Liver (tissue), 8 donors: ENCODE measurements at regions not wholly inside any gene's neighbourhood (a gene's known extent, or its start where the extent isn't known, plus 50 kb on each side); places are given as distances from the start of the nearest gene placed in this dataset.

Experiments
- DNase-seq: peaks from one replicate; pipeline ENCODE4 v3.0.0-alpha.2; 2017; ENCODE audit warnings: low spot score
- H3K27ac ChIP-seq, 2 donors: one replicate each; pipeline ENCODE4 v1.7.0; 2013; ENCODE audit warnings: inconsistent platforms in 2 of 2, low read length in 2 of 2, control low read depth in 1 of 2, low read depth in 1 of 2, mild to moderate bottlenecking in 1 of 2
- H3K27me3 ChIP-seq, 4 donors: one replicate each; pipeline versions ENCODE4 v1.6.1 to v1.7.0; 2013; ENCODE audit warnings: low read length in 3 of 4, inconsistent platforms in 1 of 4, mild to moderate bottlenecking in 1 of 4, moderate library complexity in 1 of 4; ENCODE audit not compliant: control insufficient read depth in 4 of 4, insufficient read depth in 4 of 4
- H3K36me3 ChIP-seq, 4 donors: one replicate each; pipeline versions ENCODE4 v1.6.1 to v1.7.0; 2013; ENCODE audit warnings: low read length in 3 of 4, mild to moderate bottlenecking in 3 of 4, low read depth in 1 of 4, moderate library complexity in 1 of 4; ENCODE audit not compliant: control insufficient read depth in 4 of 4, insufficient read depth in 3 of 4
- H3K4me1 ChIP-seq, 4 donors: one replicate each; pipeline versions ENCODE4 v1.6.1 to v1.7.0; 2013; ENCODE audit warnings: low read length in 3 of 4, mild to moderate bottlenecking in 3 of 4, moderate library complexity in 1 of 4; ENCODE audit not compliant: control insufficient read depth in 4 of 4, insufficient read depth in 4 of 4
- H3K4me3 ChIP-seq, 3 donors: one replicate each; pipeline versions ENCODE4 v1.6.1 to v1.7.0; 2013; ENCODE audit warnings: low read length in 3 of 3, control low read depth in 1 of 3, low read depth in 1 of 3, mild to moderate bottlenecking in 1 of 3
- H3K9ac ChIP-seq, 2 donors: one replicate each; pipeline ENCODE4 v1.7.0; 2013; ENCODE audit warnings: low read length in 2 of 2, mild to moderate bottlenecking in 2 of 2, moderate library complexity in 2 of 2, control low read depth in 1 of 2, low read depth in 1 of 2
- H3K9me3 ChIP-seq, 4 donors: one replicate each; pipeline versions ENCODE4 v1.6.1 to v1.7.0; 2013; ENCODE audit warnings: low read length in 3 of 4; ENCODE audit not compliant: control insufficient read depth in 4 of 4
- EGR1 ChIP-seq, 2 donors: IDR thresholded peaks; 2 replicates each; pipeline ENCODE4 v1.6.1; 2016 to 2018; ENCODE audit warnings: antibody characterized with exemption in 2 of 2, low read depth in 2 of 2
- FOXA2 ChIP-seq: IDR thresholded peaks from 2 replicates; pipeline ENCODE4 v1.6.1; 2016; ENCODE audit warnings: antibody characterized with exemption
- GABPA ChIP-seq, 2 donors: IDR thresholded peaks in 1 of 2; conservative IDR thresholded peaks in 1 of 2; 2 replicates each; pipeline ENCODE4 v1.6.1; 2016; ENCODE audit warnings: antibody characterized with exemption in 2 of 2, mild to moderate bottlenecking in 1 of 2, moderate library complexity in 1 of 2
- HNF4A ChIP-seq, 2 donors: conservative IDR thresholded peaks; 2 replicates each; pipeline ENCODE4 v1.6.1; 2016; ENCODE audit warnings: antibody characterized with exemption in 2 of 2, mild to moderate bottlenecking in 2 of 2
- HNF4G ChIP-seq: IDR thresholded peaks from 2 replicates; pipeline ENCODE4 v1.6.1; 2016; ENCODE audit warnings: antibody characterized with exemption
- JUND ChIP-seq, 2 donors: IDR thresholded peaks; 2 replicates each; pipeline ENCODE4 v1.6.1; 2016; ENCODE audit warnings: antibody characterized with exemption in 2 of 2
- NR2F2 ChIP-seq: IDR thresholded peaks from 2 replicates; pipeline ENCODE4 v1.6.1; 2016; ENCODE audit warnings: antibody characterized with exemption
- RAD21 ChIP-seq, 2 donors: IDR thresholded peaks; 2 replicates each; pipeline ENCODE4 v1.6.1; 2016; ENCODE audit warnings: antibody characterized with exemption in 2 of 2, mild to moderate bottlenecking in 2 of 2
- RXRA ChIP-seq, 2 donors: IDR thresholded peaks; 2 replicates each; pipeline ENCODE4 v1.6.1; 2017 to 2018; ENCODE audit warnings: antibody characterized with exemption in 2 of 2, mild to moderate bottlenecking in 1 of 2
- SP1 ChIP-seq: IDR thresholded peaks from 2 replicates; pipeline ENCODE4 v1.6.1; 2018; ENCODE audit warnings: antibody characterized with exemption, mild to moderate bottlenecking
- TAF1 ChIP-seq: conservative IDR thresholded peaks from 2 replicates; pipeline ENCODE4 v1.6.1; 2016; ENCODE audit warnings: antibody characterized with exemption, mild to moderate bottlenecking
- YY1 ChIP-seq: IDR thresholded peaks from 2 replicates; pipeline ENCODE4 v1.6.1; 2016; ENCODE audit warnings: antibody characterized with exemption, mild to moderate bottlenecking
- WGBS: extraction: QIAGEN DNeasy Blood & Tissue Kit; methylation state at CpG from one replicate; pipeline ENCODE4 v1.1.7; 2013; 5-methylcytosine and 5-hydroxymethylcytosine counted together
- TF ChIP-seq, protein P1 (sequence below): IDR thresholded peaks from 2 replicates; pipeline ENCODE4 v1.6.1; 2016; ENCODE audit warnings: antibody characterized with exemption
- TF ChIP-seq, protein P2 (sequence below): IDR thresholded peaks from 2 replicates; pipeline ENCODE4 v1.6.1; 2016; ENCODE audit warnings: antibody characterized with exemption
- TF ChIP-seq, protein P3 (sequence below): IDR thresholded peaks from 2 replicates; pipeline ENCODE4 v1.6.1; 2016; ENCODE audit warnings: antibody characterized with exemption
- TF ChIP-seq, protein P4 (sequence below): fragments of 150-350 bp; IDR thresholded peaks from 2 replicates; pipeline ENCODE4 v1.5.1; 2017; ENCODE audit warnings: improper control_type of control experiment, low read depth, low read length; ENCODE audit not compliant: missing input control
- TF ChIP-seq, protein P5 (sequence below): IDR thresholded peaks from 2 replicates; pipeline ENCODE4 v1.6.1; 2016; ENCODE audit warnings: antibody characterized with exemption, mild to moderate bottlenecking
- donor health status: healthy.
- donor health status: healthy.
- donor health status: healthy.
- donor health status: healthy.
- donor health status: healthy.

DNA sequence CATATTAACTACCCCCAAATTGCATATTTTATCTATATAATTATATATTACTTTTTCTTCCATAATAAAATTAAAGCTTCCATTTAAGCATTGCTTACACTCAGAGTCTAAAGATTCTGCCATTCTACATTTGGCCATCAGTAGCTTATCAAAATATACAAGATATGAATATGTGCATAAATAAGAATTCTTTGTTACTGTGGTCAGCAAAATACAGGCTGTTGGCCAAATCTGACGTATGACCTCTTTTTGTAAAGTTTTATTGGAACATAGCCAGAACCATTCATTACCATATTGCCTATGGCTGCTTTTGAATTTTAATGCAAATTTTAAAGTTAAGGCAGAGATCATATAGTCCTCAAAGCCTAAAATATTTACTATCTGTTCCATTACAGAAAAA, 643.9 kb upstream of the VRK2 start:
- WGBS, result 59% methylated on average over 1 of the region's 1 CpG
- H3K27me3 ChIP-seq, result no peaks in the 10 kb centered on the region
- H3K36me3 ChIP-seq, result no peaks in the 10 kb centered on the region
- H3K4me1 ChIP-seq, result no peaks in the 10 kb centered on the region
- DNase-seq, result no peak
- TF ChIP-seq, protein P1, sequence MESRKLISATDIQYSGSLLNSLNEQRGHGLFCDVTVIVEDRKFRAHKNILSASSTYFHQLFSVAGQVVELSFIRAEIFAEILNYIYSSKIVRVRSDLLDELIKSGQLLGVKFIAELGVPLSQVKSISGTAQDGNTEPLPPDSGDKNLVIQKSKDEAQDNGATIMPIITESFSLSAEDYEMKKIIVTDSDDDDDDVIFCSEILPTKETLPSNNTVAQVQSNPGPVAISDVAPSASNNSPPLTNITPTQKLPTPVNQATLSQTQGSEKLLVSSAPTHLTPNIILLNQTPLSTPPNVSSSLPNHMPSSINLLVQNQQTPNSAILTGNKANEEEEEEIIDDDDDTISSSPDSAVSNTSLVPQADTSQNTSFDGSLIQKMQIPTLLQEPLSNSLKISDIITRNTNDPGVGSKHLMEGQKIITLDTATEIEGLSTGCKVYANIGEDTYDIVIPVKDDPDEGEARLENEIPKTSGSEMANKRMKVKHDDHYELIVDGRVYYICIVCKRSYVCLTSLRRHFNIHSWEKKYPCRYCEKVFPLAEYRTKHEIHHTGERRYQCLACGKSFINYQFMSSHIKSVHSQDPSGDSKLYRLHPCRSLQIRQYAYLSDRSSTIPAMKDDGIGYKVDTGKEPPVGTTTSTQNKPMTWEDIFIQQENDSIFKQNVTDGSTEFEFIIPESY, result no peak
- no peak for TF ChIP-seq HNF4G
- no peak for TF ChIP-seq EGR1 (IDR thresholded peaks at IDR 0.05; ENCODE audit: low read depth in 2 of 2)
- no peak for TF ChIP-seq FOXA2
- H3K9me3 ChIP-seq, result peaks cover 0 to 7% (median under 1%) of the 10 kb centered on the region in 4 donors
- H3K4me3 ChIP-seq, result no peak overlapping the region
- H3K27ac ChIP-seq, result no peak overlapping the region
- no peak overlapping the region for H3K9ac ChIP-seq

DNA sequence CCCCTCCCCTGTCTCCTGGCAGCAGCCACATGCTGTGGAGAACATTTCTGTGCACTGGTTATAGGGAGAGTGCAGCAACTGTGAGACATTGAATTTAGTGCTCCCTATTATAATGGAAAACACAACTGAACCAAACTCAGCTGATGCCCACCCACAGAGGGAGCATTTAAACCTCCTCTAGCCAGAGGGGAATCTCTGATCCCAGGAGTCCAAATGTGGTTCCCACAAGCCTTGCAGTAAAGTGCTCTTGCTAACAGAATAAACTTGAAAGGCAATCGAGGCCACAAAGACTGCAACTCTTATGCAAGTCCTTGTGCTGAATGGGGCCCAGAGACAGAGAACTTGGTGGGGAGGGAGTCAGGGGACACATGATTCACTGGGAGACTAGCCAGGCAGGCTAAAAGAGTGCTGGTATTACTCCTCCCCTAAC, 638.8 kb upstream of the VRK2 start:
- no peak for DNase-seq
- Histone ChIP-seq H3K27me3 (no peaks in the 10 kb centered on the region), H3K27ac (no peak overlapping the region), H3K9ac (no peak overlapping the region), H3K4me3 (no peak overlapping the region), H3K36me3 (no peaks in the 10 kb centered on the region), H3K4me1 (no peaks in the 10 kb centered on the region), H3K9me3 (no peaks in the 10 kb centered on the region)
- WGBS, result 47% methylated on average over 1 of the region's 1 CpG
- TF ChIP-seq, protein P2, sequence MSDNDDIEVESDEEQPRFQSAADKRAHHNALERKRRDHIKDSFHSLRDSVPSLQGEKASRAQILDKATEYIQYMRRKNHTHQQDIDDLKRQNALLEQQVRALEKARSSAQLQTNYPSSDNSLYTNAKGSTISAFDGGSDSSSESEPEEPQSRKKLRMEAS, result no peak
- TF ChIP-seq SP1 (no peak), RXRA (IDR thresholded peaks at IDR 0.05) (no peak), YY1 (no peak)
- TF ChIP-seq, protein P3, sequence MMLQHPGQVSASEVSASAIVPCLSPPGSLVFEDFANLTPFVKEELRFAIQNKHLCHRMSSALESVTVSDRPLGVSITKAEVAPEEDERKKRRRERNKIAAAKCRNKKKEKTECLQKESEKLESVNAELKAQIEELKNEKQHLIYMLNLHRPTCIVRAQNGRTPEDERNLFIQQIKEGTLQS, result no peak

DNA sequence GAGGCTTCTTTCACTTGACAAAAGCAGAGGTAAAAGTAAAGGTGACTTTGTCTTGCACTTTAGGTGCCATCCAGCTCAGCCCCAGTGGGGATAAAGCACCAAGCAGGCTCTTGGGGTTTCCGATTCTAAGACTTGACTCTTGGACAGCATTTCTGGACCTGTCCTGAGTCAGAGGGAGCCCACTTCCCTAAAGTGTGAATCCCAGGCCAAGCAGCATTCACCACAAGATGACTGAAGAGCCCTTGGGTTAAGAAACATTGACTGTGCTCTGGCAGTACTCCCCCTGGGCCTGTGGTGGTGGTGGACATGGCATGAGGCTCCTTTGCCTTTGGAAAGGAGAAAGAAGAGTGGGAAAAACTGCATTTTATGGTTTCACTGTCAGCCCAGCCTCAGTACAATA, 638.0 kb upstream of the VRK2 start:
- no peak for DNase-seq
- TF ChIP-seq, protein P4, sequence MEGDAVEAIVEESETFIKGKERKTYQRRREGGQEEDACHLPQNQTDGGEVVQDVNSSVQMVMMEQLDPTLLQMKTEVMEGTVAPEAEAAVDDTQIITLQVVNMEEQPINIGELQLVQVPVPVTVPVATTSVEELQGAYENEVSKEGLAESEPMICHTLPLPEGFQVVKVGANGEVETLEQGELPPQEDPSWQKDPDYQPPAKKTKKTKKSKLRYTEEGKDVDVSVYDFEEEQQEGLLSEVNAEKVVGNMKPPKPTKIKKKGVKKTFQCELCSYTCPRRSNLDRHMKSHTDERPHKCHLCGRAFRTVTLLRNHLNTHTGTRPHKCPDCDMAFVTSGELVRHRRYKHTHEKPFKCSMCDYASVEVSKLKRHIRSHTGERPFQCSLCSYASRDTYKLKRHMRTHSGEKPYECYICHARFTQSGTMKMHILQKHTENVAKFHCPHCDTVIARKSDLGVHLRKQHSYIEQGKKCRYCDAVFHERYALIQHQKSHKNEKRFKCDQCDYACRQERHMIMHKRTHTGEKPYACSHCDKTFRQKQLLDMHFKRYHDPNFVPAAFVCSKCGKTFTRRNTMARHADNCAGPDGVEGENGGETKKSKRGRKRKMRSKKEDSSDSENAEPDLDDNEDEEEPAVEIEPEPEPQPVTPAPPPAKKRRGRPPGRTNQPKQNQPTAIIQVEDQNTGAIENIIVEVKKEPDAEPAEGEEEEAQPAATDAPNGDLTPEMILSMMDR, result no peak
- TF ChIP-seq NR2F2 (no peak), EGR1 (IDR thresholded peaks at IDR 0.05; ENCODE audit: low read depth in 2 of 2) (no peak), FOXA2 (no peak), JUND (IDR thresholded peaks at IDR 0.05) (no peak), RAD21 (IDR thresholded peaks at IDR 0.05) (no peak), GABPA (IDR thresholded peaks at IDR 0.05 in 1 of 2, conservative IDR thresholded peaks at IDR 0.05 in 1 of 2) (no peak), HNF4G (no peak), TAF1 (no peak), HNF4A (conservative IDR thresholded peaks at IDR 0.05) (no peak), RXRA (IDR thresholded peaks at IDR 0.05) (no peak)
- TF ChIP-seq, protein P2, result no peak
- TF ChIP-seq, protein P3, result no peak
- TF ChIP-seq, protein P5, sequence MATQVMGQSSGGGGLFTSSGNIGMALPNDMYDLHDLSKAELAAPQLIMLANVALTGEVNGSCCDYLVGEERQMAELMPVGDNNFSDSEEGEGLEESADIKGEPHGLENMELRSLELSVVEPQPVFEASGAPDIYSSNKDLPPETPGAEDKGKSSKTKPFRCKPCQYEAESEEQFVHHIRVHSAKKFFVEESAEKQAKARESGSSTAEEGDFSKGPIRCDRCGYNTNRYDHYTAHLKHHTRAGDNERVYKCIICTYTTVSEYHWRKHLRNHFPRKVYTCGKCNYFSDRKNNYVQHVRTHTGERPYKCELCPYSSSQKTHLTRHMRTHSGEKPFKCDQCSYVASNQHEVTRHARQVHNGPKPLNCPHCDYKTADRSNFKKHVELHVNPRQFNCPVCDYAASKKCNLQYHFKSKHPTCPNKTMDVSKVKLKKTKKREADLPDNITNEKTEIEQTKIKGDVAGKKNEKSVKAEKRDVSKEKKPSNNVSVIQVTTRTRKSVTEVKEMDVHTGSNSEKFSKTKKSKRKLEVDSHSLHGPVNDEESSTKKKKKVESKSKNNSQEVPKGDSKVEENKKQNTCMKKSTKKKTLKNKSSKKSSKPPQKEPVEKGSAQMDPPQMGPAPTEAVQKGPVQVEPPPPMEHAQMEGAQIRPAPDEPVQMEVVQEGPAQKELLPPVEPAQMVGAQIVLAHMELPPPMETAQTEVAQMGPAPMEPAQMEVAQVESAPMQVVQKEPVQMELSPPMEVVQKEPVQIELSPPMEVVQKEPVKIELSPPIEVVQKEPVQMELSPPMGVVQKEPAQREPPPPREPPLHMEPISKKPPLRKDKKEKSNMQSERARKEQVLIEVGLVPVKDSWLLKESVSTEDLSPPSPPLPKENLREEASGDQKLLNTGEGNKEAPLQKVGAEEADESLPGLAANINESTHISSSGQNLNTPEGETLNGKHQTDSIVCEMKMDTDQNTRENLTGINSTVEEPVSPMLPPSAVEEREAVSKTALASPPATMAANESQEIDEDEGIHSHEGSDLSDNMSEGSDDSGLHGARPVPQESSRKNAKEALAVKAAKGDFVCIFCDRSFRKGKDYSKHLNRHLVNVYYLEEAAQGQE, result no peak
- H3K9me3 ChIP-seq, result peaks cover 0 to under 1% (median 0%) of the 10 kb centered on the region in 4 donors
- H3K36me3 ChIP-seq, result no peaks in the 10 kb centered on the region
- H3K4me1 ChIP-seq, result no peaks in the 10 kb centered on the region
- 94% methylated on average over 1 of the region's 1 CpG for WGBS
- no peak overlapping the region for H3K9ac ChIP-seq
- H3K27ac ChIP-seq, result no peak overlapping the region
- no peaks in the 10 kb centered on the region for H3K27me3 ChIP-seq
- H3K4me3 ChIP-seq, result no peak overlapping the region
